ENCODE measurements at regions not wholly inside any gene's neighbourhood (a gene's known extent, or its start where the extent isn't known, plus 50 kb on each side); places are given as distances from the start of the nearest gene placed in this dataset.

DNA sequence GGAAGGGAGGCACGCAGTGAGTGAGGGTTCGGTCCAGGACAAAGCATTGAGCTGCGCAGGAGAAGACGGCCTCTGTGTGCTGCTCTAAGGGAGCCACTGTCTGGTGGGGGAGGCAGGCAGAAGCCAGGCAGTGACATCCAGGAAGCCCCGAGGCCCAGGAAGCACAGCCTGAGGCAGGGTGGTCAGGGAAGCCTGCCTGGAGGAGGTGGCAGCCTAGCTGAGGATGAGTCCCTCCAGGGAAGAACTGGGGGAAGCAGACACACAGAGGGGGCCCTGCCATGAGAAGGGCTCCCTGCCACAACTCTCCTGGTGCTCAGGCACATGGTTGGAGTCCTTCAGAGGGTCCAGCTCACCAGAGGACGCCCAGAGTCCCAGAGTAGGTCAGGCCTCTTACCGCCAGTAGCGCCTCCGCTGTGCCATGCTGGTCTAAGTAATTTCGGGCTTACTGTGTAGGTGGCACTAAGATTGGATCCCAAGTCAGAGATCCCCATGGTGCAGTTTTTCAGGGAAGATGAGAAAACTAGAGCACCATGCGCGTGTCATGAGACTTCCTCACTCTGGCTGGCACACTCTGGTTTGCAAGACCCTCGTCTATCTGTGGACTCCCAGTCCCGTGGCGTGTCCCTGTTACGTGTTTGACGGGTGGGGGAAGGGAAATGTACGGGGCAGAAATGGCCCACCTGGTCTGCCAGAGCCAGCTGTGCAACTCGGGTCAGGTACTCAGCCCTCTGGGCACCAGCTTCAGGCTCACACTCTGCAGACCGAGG is 887.2 kb downstream of the BRD1 start:
- DNase-seq (ENCODE audit: low read depth in 4 of 4, low spot score in 2 of 4): no peak

GRCh38 chr22:48939441-48940265 is 888.0 kb downstream of the BRD1 start:
- DNase-seq (ENCODE audit: low read depth in 4 of 4, low spot score in 2 of 4): no peak

DNA sequence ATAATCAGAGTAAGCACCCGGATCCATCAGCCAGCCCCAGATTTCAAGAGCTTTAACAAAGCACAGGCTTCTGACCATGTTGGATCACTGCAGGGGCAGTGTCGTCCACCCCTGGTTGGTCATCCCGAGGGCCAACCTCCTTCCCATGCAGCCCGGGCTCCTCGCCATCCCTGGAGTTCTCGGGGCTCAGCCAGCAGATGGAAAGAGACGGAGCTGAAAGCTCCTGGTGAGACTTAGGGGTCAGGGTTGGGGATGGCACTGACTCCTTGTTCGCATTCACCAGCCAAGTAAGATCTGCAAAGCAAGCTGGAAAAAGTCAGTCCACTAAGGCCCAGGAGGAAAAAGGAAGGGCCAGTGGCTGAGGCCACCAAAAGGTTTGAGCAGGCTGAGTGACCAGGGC is 888.9 kb downstream of the BRD1 start:
- no peak for DNase-seq (ENCODE audit: low read depth in 4 of 4, low spot score in 2 of 4)

DNA sequence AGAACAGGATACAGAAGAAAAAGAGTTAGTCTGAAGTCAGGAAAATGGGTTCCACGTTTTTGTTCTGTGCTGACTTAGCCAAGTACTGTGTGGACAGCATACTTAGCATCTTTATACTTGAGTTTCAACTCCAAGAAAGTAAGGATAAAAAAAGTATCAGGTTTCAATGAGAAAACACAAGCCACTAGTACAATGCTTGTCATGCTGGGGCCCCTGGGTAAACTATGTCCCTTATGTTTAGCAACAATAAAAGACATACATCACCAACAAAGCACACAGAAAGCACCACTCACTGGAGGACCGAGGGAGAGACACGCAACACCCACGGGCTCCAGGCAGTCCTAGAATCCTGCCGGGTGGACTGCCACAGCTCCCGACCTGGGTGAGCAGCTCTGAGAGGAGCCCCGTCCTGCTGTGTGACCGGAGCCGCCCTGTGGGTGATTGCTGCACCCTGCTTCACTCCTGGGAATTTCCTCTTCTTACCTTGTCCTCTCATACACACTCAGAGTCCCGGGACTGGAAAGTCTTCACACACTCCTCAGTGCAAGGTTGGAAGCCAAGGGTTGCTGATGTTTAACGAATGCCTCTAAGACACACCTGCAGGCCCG is 890.5 kb downstream of the BRD1 start:
- no peak for DNase-seq (ENCODE audit: low read depth in 4 of 4, low spot score in 2 of 4)

DNA sequence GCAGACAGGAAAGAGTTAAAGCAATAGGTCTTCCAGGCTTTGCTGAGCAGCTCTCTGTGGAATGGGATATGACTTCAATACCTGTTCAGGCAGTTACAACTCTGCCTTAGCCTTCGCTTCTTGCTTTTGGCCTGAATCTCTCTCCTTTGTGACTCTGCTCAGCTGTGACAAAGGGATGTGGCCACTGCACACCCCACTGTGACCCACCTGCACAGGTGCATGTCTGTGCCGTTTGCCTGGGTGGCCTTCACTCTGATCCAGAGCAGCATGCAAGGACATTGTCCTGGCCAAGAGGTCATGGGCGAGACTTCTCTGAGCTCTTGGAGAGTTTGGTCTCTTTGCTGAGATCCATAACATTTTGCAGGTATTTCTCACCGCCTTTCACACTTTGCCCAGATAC is 891.3 kb downstream of the BRD1 start:
- DNase-seq (ENCODE audit: low read depth in 4 of 4, low spot score in 2 of 4): no peak

GRCh38 chr22:48934446-48934845 is 893.2 kb downstream of the BRD1 start:
- DNase-seq (ENCODE audit: low read depth in 4 of 4, low spot score in 2 of 4): no peak

DNA sequence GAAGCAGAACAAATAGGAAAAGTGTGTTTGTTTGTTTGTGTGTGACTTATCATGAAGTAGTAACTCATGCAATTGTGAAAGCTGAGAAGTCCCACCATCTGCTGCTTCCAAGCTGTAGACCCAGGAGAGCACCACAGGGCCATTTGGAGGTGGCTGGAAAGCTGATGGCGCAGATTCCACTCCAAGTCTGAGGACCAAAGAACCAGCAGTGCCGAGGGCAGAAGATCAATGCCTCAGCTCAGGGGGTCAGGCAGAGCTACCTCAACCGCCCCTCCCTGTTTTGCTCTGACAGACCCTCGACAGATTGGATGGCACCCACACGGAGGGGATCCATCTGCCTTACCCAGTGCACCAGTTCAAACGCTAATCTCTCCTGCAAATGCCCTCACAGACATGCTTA is 896.2 kb downstream of the BRD1 start:
- no peak for DNase-seq (ENCODE audit: low read depth in 4 of 4, low spot score in 2 of 4)

DNA sequence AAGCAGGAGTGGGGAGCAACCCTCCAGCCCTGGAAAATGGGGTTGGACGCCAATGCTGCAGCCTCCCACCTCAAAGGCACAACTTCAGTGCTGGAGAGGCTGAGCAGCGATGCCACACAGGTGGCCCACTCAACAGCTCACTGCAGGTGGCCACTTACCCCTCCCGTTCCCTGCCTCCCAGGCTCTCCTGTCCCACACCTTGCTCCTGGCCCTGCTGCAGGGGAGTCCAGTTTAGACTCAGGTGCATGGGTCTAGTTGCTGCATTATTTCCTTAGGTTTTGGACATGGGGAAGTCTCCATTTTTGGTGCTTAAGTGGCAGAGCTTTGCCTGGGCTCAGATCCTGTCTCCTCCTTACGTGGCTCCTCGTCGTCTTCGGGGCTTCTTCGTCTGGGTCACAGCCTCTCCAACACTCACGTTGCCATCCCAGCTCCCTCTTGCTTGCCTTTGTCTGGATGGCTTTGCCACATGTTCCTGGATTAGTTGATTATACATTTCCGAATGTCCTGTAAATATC is 898.3 kb downstream of the BRD1 start:
- no peak for DNase-seq (ENCODE audit: low read depth in 4 of 4, low spot score in 2 of 4)

DNA sequence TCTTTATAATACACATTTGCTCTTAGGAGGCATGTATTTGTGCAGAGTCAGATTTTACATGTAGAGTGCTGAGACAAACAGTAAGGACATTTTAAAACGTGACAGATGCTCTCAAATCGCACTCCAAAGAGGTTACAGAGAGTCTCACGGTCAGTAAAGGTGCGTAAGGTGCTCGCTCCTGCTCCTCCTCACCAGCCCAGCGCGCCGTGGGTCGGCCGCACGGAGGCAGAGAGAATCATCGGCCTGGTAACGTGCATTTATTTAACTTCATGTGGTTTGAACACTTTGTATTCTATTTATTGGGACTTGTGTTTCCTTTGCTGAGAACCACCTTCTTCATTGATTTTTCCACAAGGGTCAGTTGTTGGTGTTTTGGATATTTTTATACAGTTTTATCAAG is 900.1 kb downstream of the BRD1 start:
- no peak for DNase-seq (ENCODE audit: low read depth in 4 of 4, low spot score in 2 of 4)

- no peak for DNase-seq (ENCODE audit: low read depth in 4 of 4, low spot score in 2 of 4)
Measured at GRCh38 chr22:48926643-48927042, 901.0 kb downstream of the BRD1 start.

DNA sequence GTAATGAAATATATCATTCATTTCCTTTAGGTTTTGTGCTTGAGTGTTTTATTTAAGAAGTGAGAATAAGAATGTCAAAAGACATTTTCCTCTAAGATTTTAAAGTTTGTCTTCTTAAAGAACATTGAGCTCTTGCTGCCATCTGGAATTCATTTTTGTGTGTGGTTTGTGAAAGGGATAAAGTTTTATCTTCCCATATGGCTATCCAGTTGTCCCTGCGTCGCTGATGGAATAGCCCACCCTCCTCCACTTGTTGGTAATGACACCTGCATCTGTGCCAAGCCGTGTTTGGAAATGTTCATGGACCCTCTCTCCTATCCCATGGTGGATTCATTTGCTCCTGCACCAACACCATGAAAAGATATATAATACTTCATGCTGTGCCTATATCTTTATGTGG is 901.5 kb downstream of the BRD1 start:
- no peak for DNase-seq (ENCODE audit: low read depth in 4 of 4, low spot score in 2 of 4)

DNA sequence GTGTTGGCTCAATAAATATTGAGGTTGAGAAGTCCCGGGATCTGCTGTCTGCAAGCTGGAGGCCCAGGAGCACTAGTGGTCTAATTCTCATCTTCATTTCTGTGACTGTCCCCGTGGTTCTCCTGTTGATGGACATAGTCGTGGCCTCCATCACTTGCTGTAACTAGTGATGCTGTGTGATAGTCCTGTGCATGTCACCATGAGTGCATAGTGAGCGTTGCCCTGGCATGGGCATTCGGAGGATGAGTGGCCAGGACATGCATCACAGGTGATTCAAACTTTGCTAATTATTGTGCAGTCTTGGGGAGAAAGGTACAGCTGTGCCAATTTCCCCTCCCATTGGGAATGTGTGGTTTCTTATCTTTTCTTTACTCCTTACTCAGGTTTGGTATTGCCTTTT is 902.2 kb downstream of the BRD1 start:
- no peak for DNase-seq (ENCODE audit: low read depth in 4 of 4, low spot score in 2 of 4)

DNA sequence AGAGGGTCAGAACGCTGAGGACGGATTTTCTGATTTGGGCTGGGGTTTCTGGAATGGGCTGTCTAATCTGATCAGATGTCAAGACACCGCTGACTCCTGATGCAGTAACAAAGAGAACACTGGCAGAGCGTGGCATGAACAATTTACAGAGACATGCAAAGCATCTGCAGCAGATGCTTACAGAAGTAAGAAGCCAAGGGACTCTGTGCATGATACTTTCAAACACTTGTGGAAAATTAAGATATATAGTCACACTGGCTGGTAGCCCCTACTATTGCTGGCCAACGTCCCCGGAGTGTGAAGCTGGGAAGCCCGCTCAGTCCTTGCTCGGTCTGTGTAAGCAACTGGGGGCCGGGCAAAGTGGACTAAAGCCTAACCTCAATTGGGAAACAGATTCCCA is 903.7 kb downstream of the BRD1 start:
- DNase-seq (ENCODE audit: low read depth in 4 of 4, low spot score in 2 of 4): no peak

GRCh38 chr22:48923165-48923865 is 904.4 kb downstream of the BRD1 start:
- DNase-seq (ENCODE audit: low read depth in 4 of 4, low spot score in 2 of 4): no peak

- no peak for DNase-seq (ENCODE audit: low read depth in 4 of 4, low spot score in 2 of 4)
Measured at GRCh38 chr22:48921411-48921903, 906.2 kb downstream of the BRD1 start.

DNA sequence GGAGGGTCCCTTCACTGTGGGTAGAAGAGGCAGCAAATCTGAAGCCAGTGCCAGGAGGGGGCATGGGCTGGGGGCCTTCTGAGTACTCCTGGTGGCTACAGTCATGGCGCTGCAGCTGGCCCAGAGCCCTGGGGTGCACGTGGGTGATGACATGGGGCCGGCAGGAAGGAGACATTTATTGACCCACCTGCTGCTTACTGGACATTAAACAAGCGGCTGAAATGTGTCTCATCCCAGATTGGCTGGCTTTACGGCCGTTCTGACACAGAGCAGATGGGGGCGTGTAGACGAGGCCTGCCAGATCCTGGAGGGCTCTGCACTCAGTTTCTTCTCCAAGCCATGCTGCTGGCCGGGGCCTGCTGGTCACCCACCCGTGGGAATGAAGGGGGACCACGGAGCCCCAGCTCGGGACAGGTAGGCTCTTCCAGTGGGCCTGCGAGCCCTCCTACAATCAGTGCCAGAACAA is 906.9 kb downstream of the BRD1 start:
- DNase-seq (ENCODE audit: low read depth in 4 of 4, low spot score in 2 of 4): no peak

GRCh38 chr22:48919851-48920589 is 907.7 kb downstream of the BRD1 start:
- DNase-seq (ENCODE audit: low read depth in 4 of 4, low spot score in 2 of 4): no peak

GRCh38 chr22:48919187-48919590 is 908.5 kb downstream of the BRD1 start:
- no peak for DNase-seq (ENCODE audit: low read depth in 4 of 4, low spot score in 2 of 4)

GRCh38 chr22:48918585-48919186 is 909.0 kb downstream of the BRD1 start:
- no peak for DNase-seq (ENCODE audit: low read depth in 4 of 4, low spot score in 2 of 4)

All from left renal cortex interstitium (tissue), 4 donors.